ENCODE measurements at regions not wholly inside any gene's neighbourhood (a gene's known extent, or its start where the extent isn't known, plus 50 kb on each side); places are given as distances from the start of the nearest gene placed in this dataset.

- TF ChIP-seq REST (IDR thresholded peaks at IDR 0.05; ENCODE audit: borderline replicate concordance in 1 of 2, low read depth in 1 of 2, low read length in 2 of 2) (peak in 1 of 2 experiments; percentile 79; a peak in 1 of 4 replicates), MIER2 (CRISPR knock-in tag; IDR thresholded peaks at IDR 0.05) (no peak), FOXK2 (IDR thresholded peaks at IDR 0.05) (no peak), ZBTB8A (CRISPR knock-in tag; IDR thresholded peaks at IDR 0.05; ENCODE audit: borderline replicate concordance, low read depth) (no peak), SUZ12 (IDR thresholded peaks at IDR 0.05; ENCODE audit: low read depth, low read length) (no peak), FOXC1 (CRISPR knock-in tag; IDR thresholded peaks at IDR 0.05; ENCODE audit: borderline replicate concordance) (0 out of 2 replicates have a peak, but pooled peaks have one; percentile 43), FOXO4 (CRISPR knock-in tag; conservative IDR thresholded peaks at IDR 0.05) (no peak), POGK (CRISPR knock-in tag; conservative IDR thresholded peaks at IDR 0.05) (peak; percentile 81), ETV6 (CRISPR knock-in tag; conservative IDR thresholded peaks at IDR 0.05) (no peak), ZNF644 (CRISPR knock-in tag; IDR thresholded peaks at IDR 0.05; ENCODE audit: low read depth) (peak; percentile 12; the same call in 1 of the 2 replicates), HNRNPLL (IDR thresholded peaks at IDR 0.05; ENCODE audit: low read depth, low read length, poor library complexity, severe bottlenecking) (peak; percentile 45), ZNF770 (CRISPR knock-in tag; IDR thresholded peaks at IDR 0.05) (peak; percentile 89), GMEB1 (CRISPR knock-in tag; IDR thresholded peaks at IDR 0.05; ENCODE audit: borderline replicate concordance) (peak; percentile 57), BCLAF1 (IDR thresholded peaks at IDR 0.05) (no peak)
Observed at GRCh38 chr6:167735084-167735950, 91.4 kb upstream of the AFDN start (continued).
